NCI-H2081 treated with DMSO at 0.1 percent for 48 hours (cell line): ENCODE measurements at regions not wholly inside any gene's neighbourhood (a gene's known extent, or its start where the extent isn't known, plus 50 kb on each side); places are given as distances from the start of the nearest gene placed in this dataset.
"Not testable (repeated sequence)": the region's sequence is repeated elsewhere in the genome, so short reads cannot be mapped to it uniquely, and the experiment has no call there.

Experiments
- DNase-seq: peaks from one replicate; lab custom pipeline; 2025; lab: John Stamatoyannopoulos, UW

DNA sequence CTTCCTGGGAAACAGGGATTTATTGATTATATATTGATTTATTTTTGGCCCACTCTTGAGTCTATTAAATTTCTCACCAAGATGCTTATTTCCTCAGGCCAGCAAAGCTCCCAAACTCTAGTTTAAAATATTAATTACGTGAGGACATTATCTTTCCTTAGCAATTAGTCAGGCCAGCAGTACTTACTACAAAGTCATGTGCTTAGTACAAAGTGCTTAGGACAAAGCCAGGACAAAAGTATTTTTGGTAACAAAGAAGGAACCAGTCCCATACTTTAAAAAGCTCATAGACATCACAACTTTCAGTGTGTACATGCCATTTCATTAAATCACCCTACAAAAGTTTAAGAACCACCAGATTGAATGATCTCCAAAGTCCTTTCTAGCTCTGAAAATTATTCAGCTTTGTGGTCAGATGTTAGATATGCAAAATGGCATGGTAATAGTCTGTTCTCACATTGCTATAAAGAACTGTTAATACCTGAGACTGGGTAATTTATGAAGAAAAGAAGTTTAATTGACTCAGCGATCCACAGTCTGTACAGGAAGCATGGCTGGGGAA, 94.7 kb upstream of the PWP1 start:
- DNase-seq = no peak

DNA sequence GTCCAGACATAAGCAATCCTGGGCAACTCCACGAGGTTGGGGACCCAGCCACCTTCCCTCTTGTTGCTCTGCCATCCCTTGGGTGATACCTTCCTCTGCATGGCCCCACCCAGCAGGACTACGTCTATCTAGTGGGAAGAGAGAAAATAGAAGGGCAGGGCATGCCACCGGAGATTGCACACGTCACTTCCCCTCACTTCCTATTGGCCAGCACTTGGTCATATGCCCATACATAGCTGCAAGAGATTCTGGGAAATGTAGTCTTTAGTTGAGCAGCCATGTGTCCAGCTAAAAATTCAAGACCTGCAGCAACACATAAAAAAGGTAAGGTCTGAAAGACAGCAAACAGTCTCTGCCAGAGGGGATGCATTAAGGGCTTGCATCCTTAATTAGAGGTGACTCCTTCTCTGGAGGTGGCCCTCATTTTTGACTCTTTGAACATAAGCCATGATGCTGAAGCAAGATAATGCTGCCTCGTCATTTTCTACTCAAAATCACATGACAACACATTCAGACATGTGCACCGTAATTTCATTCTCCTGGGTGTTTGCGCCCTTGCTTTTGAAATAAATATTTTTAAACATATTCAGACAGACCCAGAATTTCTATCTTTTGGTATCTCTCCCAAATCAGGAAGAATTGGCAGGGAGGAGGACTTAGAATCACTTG, 91.8 kb upstream of the PWP1 start:
- no peak for DNase-seq

DNA sequence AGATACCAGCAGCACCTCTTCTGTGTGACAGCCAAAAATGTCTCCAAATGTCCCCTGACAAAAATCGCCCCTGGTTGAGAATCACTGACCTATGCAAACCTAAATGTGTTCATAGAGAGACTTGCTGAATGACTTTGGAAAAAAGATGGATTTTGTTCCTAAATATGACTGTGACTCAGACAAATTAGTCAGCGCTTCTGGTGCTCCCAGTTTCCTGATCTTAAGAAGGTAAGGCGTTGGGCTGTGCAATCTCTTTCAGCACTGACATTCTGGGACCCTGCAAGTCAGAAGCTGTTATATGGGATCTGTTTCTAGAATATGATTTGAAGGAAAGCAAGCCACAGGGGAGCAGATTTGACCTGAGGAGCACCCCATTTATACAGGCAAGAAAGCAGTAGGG, 90.6 kb upstream of the PWP1 start:
- no peak for DNase-seq

DNA sequence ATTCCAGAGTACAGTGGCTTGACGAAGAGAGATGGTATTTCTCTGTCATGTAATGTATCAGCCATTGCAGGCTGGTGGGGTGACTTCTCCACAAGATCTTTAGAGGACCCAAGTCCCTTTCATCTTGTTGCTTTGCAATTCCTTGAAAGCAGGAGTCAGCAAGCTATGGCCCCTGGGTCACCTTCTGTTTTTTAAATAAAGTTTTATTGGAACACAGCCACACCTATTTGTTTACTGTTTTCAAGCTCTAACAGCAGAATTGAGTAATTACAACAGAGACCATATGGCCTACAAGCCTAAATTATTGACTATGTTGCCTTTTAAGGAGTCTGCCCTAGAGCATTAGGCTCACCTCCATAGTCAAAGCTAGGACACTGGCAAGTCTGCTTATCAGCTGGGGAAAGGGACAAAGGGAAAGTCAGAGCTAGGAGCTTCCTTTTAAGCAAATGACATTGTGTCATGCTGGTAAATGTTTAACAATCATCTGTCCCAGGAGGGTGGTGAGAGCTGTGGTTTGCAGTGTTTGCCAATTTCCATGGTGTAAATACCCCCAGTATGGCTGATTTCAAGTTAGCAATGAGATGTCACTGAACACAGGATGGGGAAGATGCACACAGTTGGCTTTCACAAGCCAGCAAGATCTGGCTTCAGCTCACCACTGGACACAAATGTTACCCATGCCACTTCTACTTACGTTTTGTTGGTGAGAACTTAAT, 87.7 kb upstream of the PWP1 start:
- no peak for DNase-seq

DNA sequence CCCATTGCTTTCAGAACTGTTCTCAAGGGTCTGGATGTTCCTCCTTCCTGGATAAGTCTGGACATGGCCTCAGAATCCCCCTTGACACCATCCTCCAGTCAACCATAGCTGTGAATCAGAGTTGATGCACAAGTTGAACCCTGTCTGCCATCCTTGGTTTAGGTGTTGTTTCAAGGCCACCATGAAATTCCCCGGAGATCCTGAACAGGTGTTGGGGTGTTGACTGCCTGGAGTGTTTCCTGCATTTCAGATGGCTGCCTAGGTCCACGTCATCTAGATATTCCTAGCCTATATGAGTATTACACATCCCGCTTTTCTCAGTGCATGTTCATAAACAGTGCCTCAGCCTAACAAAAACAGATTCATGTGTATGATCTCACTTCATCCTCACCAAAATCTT, 86.7 kb upstream of the PWP1 start:
- no peak for DNase-seq

DNA sequence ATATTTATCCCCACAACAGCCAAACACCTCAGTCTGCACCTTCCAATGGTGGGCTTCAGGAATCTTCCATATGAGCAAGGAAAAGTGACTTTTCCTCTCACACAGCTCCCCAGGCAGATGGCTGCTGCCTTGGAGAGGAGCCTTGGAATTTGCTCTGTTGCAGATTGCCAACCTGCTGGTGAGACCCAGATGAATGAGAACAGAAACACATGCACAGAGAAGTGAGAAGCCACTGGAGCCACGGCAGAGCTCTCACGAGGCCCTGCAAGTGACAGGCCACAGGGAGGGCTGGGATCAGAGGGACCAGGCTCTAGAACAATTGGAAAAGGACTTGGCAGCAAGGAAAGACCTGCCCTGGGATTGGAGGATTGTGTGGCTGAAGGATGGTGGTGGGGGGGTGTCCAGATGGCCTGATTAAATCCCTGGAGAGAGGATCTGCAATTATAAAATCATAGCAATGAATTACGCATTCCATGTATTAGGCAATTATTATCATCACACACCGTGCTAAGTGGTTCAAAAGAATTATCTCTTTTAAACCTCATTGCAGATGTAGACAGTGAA, 84.9 kb upstream of the PWP1 start:
- DNase-seq = no peak

DNA sequence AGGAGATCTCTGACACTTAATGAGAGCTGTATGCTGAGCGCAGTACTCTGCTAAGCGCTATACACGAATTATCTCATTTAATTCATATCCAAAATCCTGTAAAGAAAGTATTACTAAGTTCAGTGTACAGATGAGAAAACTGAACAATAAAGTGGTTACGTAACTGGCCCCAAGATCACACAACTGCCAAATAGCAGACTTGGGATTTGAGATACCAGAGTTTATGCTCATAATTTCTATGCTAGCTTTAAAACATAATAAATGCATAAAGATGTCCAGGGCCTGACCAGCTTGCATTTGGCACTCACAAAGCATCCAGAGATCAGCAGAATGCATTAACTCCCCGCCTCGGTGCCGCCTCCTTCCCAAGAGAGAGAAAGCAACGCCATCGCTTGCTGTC, 83.2 kb upstream of the PWP1 start:
- no peak for DNase-seq

DNA sequence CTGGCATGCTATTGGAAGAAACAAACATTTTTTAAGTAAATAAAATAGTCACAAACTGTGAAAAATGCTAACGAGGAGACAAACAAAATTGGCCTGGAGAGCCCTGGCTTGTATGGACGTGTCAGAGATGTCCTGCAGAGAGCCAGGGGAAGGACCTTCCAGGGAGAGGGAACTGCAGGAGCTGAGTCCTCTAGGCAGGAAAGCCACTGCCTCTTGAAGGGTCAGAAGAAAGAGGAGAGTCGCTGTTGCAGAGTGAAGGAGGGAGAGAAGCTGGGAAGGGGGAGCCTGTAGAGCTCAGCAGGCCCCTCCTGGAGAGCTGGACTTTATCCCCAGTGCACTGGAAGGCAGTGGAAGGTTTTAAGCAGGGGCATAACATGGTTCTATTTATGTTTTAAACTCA, 80.3 kb upstream of the PWP1 start:
- no peak for DNase-seq

DNA sequence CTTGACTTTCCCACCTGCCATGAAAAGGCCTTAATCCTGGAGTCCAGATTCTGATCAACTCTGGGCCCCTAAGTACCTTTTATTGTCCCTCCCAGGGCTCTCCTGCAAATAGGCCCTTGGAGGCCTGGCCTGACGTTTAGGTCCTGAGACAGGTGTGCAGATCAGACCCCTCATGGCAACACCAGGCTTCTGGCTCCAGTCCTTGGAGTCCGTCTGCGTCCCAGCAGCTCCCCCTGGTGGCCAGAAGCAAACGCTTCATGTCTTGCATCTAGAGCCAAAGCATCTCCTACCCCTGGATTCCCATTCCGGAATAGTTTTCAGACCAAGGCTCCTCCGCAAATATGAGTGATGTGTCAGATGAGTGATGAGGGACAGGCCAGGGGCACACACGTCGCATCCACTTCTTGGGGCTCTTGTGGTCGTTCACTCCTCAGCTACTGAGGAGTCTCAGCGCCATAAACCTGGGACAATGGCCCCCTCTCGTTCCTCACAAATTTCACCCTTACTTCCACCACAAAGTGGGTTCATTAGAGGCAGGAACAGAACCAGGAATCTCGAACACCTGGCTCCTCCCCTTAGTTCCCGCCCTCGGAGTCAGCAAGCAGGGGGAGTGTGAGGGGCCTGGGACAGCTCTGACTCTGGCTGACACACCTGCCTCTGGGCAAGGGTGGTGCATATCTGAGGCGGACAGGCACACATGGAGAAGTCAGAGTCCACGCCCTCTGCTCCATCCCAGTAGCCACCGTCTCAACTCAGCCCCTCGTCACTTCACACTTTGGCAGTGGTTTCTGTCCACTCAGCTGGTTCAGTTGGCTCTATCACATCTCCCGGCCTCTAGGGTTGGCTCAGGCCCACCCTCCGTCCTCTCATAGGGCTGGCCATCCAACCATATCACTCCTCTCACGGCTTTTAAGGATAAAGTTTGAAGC, 77.9 kb upstream of the PWP1 start:
- peak; percentile 44 for DNase-seq

DNA sequence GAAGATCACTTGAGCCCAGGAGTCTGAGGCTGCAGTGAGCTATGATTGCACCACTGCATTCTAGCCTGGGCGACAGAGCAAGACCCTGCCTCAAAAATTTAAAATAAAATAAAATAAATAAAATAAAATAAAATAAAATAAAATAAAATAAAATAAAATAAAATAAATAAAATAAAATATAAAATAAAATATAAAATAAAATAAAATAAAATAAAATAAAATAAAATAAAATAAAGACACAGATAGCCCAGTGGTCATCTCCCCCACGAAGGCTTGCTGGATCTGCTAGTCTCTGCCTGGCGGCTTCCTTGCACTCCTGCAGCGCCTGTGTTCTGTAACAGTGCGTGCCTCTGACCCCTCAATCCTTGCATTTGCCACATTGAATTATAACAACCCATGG, 76.8 kb upstream of the PWP1 start:
- not testable (repeated sequence) for DNase-seq

DNA sequence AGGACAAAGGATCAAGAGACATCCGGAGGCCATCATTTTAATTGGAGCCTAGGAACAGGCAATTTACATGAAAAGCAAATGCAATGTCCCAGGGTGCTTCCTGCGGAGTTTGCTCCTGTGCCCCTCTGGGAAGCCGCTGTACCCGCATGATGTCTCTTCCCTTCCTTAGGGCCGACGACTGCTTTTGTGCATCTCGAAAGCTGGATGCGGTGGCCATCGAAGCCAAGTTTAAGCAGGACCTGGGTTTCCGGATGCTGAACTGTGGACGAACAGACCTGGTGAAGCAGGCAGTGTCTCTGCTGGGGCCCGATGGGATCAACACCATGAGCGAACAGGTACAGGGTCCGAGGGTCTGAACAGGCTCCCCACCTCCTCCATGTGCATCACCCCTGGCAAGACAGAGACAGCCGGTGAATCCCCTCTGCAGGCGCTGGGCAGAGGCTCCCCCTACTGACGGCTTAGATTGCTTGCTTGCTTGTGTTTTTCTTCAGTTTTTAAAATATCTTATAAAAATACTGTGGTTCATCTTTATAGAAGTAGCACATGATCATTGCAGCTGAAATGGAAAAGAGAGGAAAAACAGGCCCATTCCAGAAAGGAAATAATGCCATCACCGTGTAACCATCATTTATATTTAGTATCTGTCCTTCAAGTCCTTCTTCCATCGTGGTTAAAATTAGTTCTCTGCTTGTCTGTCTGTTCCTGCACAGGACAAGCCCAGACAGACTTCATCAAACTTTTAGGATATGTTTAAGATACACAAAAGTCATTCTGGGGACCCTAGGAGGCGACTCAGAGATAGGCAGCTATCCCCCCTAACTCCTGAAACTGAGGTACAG, 75.4 kb upstream of the PWP1 start:
- peak; percentile 42 for DNase-seq

DNA sequence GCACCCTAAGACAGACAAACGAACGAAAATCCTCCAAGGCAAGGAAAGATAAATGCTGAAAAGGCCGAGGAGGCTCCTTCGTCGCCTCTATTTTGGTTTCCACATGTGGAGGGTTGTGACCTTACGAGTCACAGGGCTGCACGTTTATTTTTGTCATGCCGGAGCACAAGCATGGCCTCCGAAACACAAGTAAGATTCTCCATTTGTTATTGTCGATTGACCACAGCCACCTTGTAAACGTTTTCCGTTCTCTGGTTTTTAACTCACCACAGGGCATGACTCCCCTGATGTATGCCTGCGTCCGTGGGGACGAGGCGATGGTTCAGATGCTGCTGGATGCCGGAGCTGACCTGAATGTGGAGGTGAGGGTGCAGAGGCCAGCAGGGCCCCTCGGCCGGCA, 73.1 kb upstream of the PWP1 start:
- DNase-seq = no peak

DNA sequence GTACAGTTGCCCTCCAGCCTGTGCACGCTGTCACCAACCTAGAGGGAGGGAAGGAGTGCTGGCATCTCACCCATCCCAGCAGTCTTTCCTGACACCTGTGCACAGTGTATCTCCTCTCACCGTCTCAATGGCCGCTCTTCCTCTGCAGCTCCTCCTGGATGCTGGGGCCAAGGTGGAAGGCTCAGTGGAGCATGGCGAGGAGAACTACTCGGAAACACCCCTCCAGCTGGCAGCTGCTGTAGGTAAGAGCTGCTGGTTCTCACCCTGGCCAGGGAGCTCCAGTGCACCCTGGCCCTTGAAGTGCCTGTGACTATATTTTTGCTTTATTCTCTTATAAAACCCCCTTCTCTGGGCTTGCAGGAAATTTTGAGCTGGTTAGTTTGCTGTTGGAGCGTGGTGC, 68.7 kb upstream of the PWP1 start:
- DNase-seq = no peak

DNA sequence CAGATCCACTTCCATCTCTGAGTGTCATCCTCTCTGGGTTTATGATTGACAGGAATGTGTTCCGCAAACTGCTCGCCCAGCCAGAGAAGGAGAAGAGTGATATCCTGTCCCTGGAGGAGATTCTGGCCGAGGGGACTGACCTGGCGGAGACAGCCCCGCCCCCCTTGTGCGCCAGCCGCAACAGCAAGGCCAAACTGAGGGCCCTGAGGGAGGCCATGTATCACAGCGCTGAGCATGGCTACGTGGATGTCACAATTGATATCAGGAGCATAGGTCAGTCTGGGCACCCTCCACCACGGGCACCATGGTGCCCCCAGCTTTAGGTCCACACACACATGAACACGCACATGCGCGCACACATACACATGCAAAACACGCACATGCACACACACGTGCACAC, 67.5 kb upstream of the PWP1 start:
- DNase-seq = no peak

DNA sequence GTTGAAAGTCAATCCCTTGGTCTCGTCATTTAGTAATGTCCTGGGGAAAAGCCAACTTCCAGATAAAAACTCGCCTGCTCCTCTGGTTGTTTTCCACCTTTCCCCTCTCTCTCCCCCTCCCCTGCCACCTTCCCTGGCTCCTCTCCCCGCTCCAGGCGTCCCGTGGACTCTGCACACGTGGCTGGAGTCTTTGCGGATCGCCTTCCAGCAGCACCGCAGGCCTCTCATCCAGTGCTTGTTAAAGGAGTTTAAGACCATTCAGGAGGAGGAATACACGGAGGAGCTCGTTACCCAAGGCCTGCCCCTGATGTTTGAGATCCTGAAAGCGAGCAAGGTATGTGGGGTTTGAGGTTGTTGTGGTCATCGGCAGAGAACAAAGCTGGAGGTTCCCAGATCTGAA, 65.8 kb upstream of the PWP1 start:
- no peak for DNase-seq

DNA sequence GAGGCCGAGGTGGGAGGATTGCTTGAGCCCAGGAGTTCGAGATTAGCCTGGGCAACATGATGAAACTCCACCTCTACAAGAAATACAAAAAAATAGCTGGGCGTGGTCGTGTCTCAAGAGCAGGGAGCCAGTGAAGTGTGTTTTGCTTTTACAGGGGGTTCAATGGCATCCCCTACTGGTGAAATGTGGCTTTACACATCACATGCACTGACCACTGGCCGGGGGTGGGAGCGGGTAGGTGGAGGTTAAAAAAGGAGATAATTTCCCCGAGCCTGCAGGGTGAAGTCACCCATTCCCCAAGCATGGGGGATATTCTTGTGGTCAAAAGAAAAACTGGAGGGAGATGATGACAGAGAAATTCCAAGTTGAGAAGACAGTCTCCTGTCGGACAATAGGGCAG, 63.6 kb upstream of the PWP1 start:
- no peak for DNase-seq

DNA sequence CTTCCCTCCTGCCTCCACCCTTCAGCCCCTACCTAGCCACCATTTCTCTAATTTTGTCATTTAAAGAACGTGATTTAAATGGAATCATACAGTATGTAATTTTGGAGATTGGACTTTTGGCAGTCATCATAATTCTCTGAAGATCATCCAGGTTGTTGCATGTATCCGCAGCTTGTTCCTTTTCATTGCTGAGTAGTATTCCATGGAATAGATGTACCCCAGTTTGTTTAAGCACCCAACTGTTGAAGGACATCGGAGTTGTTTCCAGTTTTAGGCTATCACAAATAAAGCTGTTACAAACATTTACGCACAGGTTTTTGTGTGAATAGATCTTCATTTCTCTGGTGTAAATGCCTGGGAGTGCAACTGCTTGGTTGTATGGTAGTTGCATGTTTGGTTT, 61.1 kb upstream of the PWP1 start:
- no peak for DNase-seq

DNA sequence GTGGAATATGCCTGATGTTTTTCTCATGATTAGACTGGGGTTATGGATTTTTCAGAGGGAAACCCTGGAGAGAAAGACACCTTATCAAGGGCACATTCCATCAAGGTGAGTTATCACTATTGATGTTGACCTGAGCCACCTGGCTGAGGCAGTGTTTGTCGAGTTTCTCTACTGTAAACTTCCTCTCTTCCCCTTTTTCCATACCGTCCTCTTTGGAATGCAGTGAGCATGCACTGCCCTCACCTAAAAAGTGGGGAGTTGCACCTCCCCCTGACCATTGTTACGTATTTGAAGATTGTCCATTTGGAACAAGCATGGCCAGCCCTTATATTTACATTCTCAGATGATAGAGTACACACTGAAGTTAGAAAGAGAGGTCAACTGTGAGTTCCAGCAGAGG, 53.9 kb upstream of the PWP1 start:
- DNase-seq = no peak

DNA sequence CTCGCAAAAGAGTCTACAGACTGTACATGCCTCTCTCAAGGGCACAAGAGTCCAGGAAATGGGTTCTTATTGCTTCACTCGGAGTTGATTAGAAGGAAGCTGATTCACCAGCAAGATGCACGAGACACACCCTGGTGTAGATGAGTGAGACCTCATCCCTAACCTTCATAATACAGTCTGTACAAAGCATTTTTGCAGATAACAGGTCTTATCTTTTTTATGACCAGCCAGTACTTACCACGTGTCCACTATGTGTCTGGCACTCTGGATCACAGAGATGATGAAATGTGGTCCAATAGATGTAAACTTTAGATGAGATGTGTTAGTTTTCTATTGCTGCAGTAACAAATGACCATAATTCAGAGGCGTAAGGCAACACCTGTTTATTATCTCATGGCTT, 53.4 kb upstream of the PWP1 start:
- DNase-seq = no peak

DNA sequence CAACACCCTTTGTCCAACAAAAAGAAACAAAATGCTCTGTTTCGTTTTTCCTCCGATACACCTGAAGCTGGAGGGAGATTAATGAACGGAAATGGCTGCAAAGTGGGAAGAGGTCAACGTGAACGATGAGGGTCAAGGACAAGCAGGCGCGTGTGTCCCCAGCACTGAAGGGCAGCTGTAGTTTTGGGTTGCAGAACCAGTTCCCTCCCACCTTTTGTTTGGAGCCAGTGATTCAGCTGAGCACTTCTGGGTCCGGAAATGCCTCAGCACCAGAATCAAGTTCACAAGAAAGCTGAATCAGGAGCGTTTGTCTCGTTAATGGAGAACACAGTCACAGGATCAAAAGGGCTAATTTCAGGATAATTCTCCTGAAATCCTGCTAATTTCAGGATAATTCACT, 51.1 kb upstream of the PWP1 start:
- DNase-seq = no peak

DNA sequence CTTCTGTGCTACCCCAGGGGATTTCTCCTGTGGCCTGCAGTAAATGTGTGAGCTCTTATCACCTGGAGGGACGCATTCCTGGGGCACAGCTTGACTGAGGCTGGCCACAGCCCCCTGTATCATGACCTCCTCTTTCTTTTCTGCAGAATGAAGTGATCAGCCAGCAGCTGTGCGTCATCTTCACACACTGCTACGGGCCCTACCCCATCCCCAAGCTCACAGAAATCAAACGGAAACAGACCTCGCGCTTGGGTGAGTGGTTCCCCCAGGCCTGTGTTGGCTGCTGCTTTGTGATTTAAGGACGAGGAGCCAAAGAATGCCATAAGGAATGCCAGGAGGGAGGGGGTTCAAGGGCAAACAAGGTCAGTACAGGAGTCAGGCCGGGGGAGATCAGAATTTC, 50.5 kb upstream of the PWP1 start:
- no peak for DNase-seq
